Subcutaneous abdominal adipose tissue (tissue), 5 donors: ENCODE measurements at regions not wholly inside any gene's neighbourhood (a gene's known extent, or its start where the extent isn't known, plus 50 kb on each side); places are given as distances from the start of the nearest gene placed in this dataset.

ENCODE experiments used
- H3K27ac ChIP-seq: one replicate; pipeline ENCODE4 v1.7.0; 2013; ENCODE audit warnings: low read depth, mild to moderate bottlenecking, inconsistent platforms, low read length, moderate library complexity
- H3K27me3 ChIP-seq, 5 donors: one replicate each; pipeline ENCODE4 v1.7.0; 2013; ENCODE audit warnings: low read length in 5 of 5, inconsistent platforms in 1 of 5; ENCODE audit not compliant: control insufficient read depth in 5 of 5, insufficient read depth in 4 of 5
- H3K36me3 ChIP-seq, 5 donors: one replicate each; pipeline ENCODE4 v1.7.0; 2013; ENCODE audit warnings: low read length in 5 of 5; ENCODE audit not compliant: control insufficient read depth in 5 of 5, insufficient read depth in 5 of 5
- H3K4me1 ChIP-seq, 5 donors: one replicate each; pipeline ENCODE4 v1.7.0; 2013; ENCODE audit warnings: low read length in 5 of 5, mild to moderate bottlenecking in 3 of 5, moderate library complexity in 1 of 5; ENCODE audit not compliant: control insufficient read depth in 5 of 5, insufficient read depth in 5 of 5
- H3K4me3 ChIP-seq, 5 donors: one replicate each; pipeline ENCODE4 v1.7.0; 2013; ENCODE audit warnings: low read length in 5 of 5, low read depth in 1 of 5
- H3K9ac ChIP-seq, 5 donors: one replicate each; pipeline ENCODE4 v1.7.0; 2013; ENCODE audit warnings: low read length in 5 of 5, mild to moderate bottlenecking in 4 of 5, moderate library complexity in 3 of 5
- H3K9me3 ChIP-seq, 5 donors: one replicate each; pipeline ENCODE4 v1.7.0; 2013; ENCODE audit warnings: low read length in 5 of 5; ENCODE audit not compliant: control insufficient read depth in 5 of 5
- donor health status: healthy.
- donor health status: healthy.
- donor health status: healthy.
- donor health status: healthy.
- donor health status: healthy.

GRCh38 chr13:46484561-46484960 is 68.4 kb upstream of the LRCH1 start:
- no peak overlapping the region for H3K4me3 ChIP-seq
- H3K9ac ChIP-seq, result no peak overlapping the region
- H3K9me3 ChIP-seq, result peaks cover 3 to 23% (median 17%) of the 10 kb centered on the region in 5 donors
- H3K4me1 ChIP-seq, result peaks cover 0 to 8% (median 8%) of the 10 kb centered on the region in 5 donors
- H3K27me3 ChIP-seq, result no peaks in the 10 kb centered on the region
- no peak overlapping the region for H3K27ac ChIP-seq
- no peaks in the 10 kb centered on the region for H3K36me3 ChIP-seq

GRCh38 chr13:46481166-46481565 is 71.8 kb upstream of the LRCH1 start:
- Histone ChIP-seq H3K4me3 (no peak overlapping the region), H3K36me3 (no peaks in the 10 kb centered on the region), H3K9me3 (peaks cover 3 to 23% (median 17%) of the 10 kb centered on the region in 5 donors), H3K9ac (no peak overlapping the region), H3K27me3 (no peaks in the 10 kb centered on the region), H3K27ac (no peak overlapping the region), H3K4me1 (no peaks in the 10 kb centered on the region)

- Histone ChIP-seq H3K9me3 (peaks cover 3 to 20% (median 15%) of the 10 kb centered on the region in 5 donors), H3K4me1 (peaks cover 0 to 2% (median 0%) of the 10 kb centered on the region in 5 donors), H3K27me3 (no peaks in the 10 kb centered on the region), H3K4me3 (no peak overlapping the region), H3K27ac (no peak overlapping the region), H3K9ac (no peak overlapping the region), H3K36me3 (no peaks in the 10 kb centered on the region)
Measured at GRCh38 chr13:46480131-46480530, 72.8 kb upstream of the LRCH1 start.

GRCh38 chr13:46479691-46480090 is 73.3 kb upstream of the LRCH1 start:
- no peak overlapping the region for H3K4me3 ChIP-seq
- H3K36me3 ChIP-seq, result no peaks in the 10 kb centered on the region
- peaks cover 0 to 3% (median 0%) of the 10 kb centered on the region in 5 donors for H3K4me1 ChIP-seq
- no peak overlapping the region for H3K9ac ChIP-seq
- no peak overlapping the region for H3K27ac ChIP-seq
- H3K9me3 ChIP-seq, result peaks cover 0 to 15% (median 11%) of the 10 kb centered on the region in 5 donors
- H3K27me3 ChIP-seq, result no peaks in the 10 kb centered on the region

- peaks cover 0 to 3% (median 0%) of the 10 kb centered on the region in 5 donors for H3K4me1 ChIP-seq
- H3K9me3 ChIP-seq, result peaks cover 0 to 13% (median 8%) of the 10 kb centered on the region in 5 donors
Measured at GRCh38 chr13:46479283-46479682, 73.7 kb upstream of the LRCH1 start.

GRCh38 chr13:46478651-46479050 is 74.3 kb upstream of the LRCH1 start:
- no peak overlapping the region for H3K27ac ChIP-seq
- H3K9ac ChIP-seq, result no peak overlapping the region
- peaks cover 0 to 3% (median 0%) of the 10 kb centered on the region in 5 donors for H3K4me1 ChIP-seq
- H3K9me3 ChIP-seq, result peaks cover 0 to 8% (median 3%) of the 10 kb centered on the region in 5 donors
- no peaks in the 10 kb centered on the region for H3K36me3 ChIP-seq
- H3K4me3 ChIP-seq, result no peak overlapping the region
- H3K27me3 ChIP-seq, result no peaks in the 10 kb centered on the region

More at GRCh38 chr13:46479283-46479682, 73.7 kb upstream of the LRCH1 start:
- Histone ChIP-seq H3K9ac (no peak overlapping the region), H3K27me3 (no peaks in the 10 kb centered on the region), H3K27ac (no peak overlapping the region), H3K36me3 (no peaks in the 10 kb centered on the region), H3K4me3 (no peak overlapping the region)

- Histone ChIP-seq H3K9ac (no peak overlapping the region), H3K27me3 (no peaks in the 10 kb centered on the region), H3K4me1 (peaks cover 0 to 3% (median 0%) of the 10 kb centered on the region in 5 donors), H3K9me3 (no peaks in the 10 kb centered on the region), H3K27ac (no peak overlapping the region), H3K4me3 (no peak overlapping the region), H3K36me3 (no peaks in the 10 kb centered on the region)
Measured at GRCh38 chr13:46476174-46476573, 76.8 kb upstream of the LRCH1 start.

- Histone ChIP-seq H3K4me1 (peaks cover 0 to 3% (median 0%) of the 10 kb centered on the region in 5 donors), H3K36me3 (no peaks in the 10 kb centered on the region), H3K4me3 (no peak overlapping the region), H3K9ac (no peak overlapping the region), H3K27me3 (no peaks in the 10 kb centered on the region), H3K9me3 (no peaks in the 10 kb centered on the region), H3K27ac (no peak overlapping the region)
Measured at GRCh38 chr13:46475541-46475991, 77.4 kb upstream of the LRCH1 start.

GRCh38 chr13:46473806-46474205 is 79.2 kb upstream of the LRCH1 start:
- H3K4me1 ChIP-seq, result peaks cover 0 to 5% (median 2%) of the 10 kb centered on the region in 5 donors
- no peak overlapping the region for H3K9ac ChIP-seq
- no peaks in the 10 kb centered on the region for H3K36me3 ChIP-seq
- no peaks in the 10 kb centered on the region for H3K27me3 ChIP-seq
- H3K27ac ChIP-seq, result no peak overlapping the region
- H3K9me3 ChIP-seq, result no peaks in the 10 kb centered on the region
- no peak overlapping the region for H3K4me3 ChIP-seq

- no peaks in the 10 kb centered on the region for H3K9me3 ChIP-seq
- H3K36me3 ChIP-seq, result no peaks in the 10 kb centered on the region
- H3K27ac ChIP-seq, result no peak overlapping the region
- no peak overlapping the region for H3K4me3 ChIP-seq
- H3K4me1 ChIP-seq, result peaks cover 0 to 13% (median 3%) of the 10 kb centered on the region in 5 donors
- H3K27me3 ChIP-seq, result no peaks in the 10 kb centered on the region
- no peak overlapping the region for H3K9ac ChIP-seq
Measured at GRCh38 chr13:46472384-46472783, 80.6 kb upstream of the LRCH1 start.
